HG02938 (cell line): ENCODE measurements at regions not wholly inside any gene's neighbourhood (a gene's known extent, or its start where the extent isn't known, plus 50 kb on each side); places are given as distances from the start of the nearest gene placed in this dataset.
"Not testable (repeated sequence)": the region's sequence is repeated elsewhere in the genome, so short reads cannot be mapped to it uniquely, and the experiment has no call there.

Experiments
- ATAC-seq: cut with Tn5 transposase; IDR thresholded peaks from one replicate; pipeline ENCODE4 v1.9.1; 2021; ENCODE audit warnings: mild to moderate bottlenecking, moderate library complexity; ENCODE audit not compliant: unreplicated experiment

GRCh38 chr12:131659484-131659883, 51.4 kb upstream of the SFSWAP start:
- ATAC-seq = not testable (repeated sequence)

GRCh38 chr12:131659976-131660375, 50.9 kb upstream of the SFSWAP start:
- not testable (repeated sequence) for ATAC-seq

GRCh38 chr12:131660401-131660800, 50.5 kb upstream of the SFSWAP start:
- ATAC-seq = not testable (repeated sequence)
